ENCODE measurements at regions not wholly inside any gene's neighbourhood (a gene's known extent, or its start where the extent isn't known, plus 50 kb on each side); places are given as distances from the start of the nearest gene placed in this dataset.
A peak's percentile ranks its signal among the peaks of the same experiment; 100 is the strongest.

- Mint-ChIP-seq H3K4me3 (no peak overlapping the region), H3K27me3 (no peaks in the 10 kb centered on the region), H3K36me3 (ENCODE audit: low read depth) (peaks cover 4% of the 10 kb centered on the region), H3K4me1 (peaks cover 9% of the 10 kb centered on the region), H3K27ac (peak overlapping the region; percentile 37)
- ATAC-seq = no peak
- no peaks in the 10 kb centered on the region for H3K9me3 ChIP-seq (ENCODE audit: control insufficient read depth, low read length, poor library complexity, severe bottlenecking)
- DNase-seq = no peak
Observed at GRCh38 chr6:149200282-149200945, 117.1 kb upstream of the TAB2 start.

GRCh38 chr6:149201068-149201655, 116.3 kb upstream of the TAB2 start:
- no peak for DNase-seq
- no peak overlapping the region for H3K4me3 Mint-ChIP-seq
- peaks cover 9% of the 10 kb centered on the region for H3K4me1 Mint-ChIP-seq
- no peaks in the 10 kb centered on the region for H3K27me3 Mint-ChIP-seq
- H3K27ac Mint-ChIP-seq = peak overlapping the region; percentile 37
- no peak for ATAC-seq
- H3K9me3 ChIP-seq (ENCODE audit: control insufficient read depth, low read length, poor library complexity, severe bottlenecking) = no peaks in the 10 kb centered on the region
- peaks cover 4% of the 10 kb centered on the region for H3K36me3 Mint-ChIP-seq (ENCODE audit: low read depth)

- ATAC-seq = no peak
- no peak overlapping the region for H3K4me3 Mint-ChIP-seq
- H3K27me3 Mint-ChIP-seq = no peaks in the 10 kb centered on the region
- H3K4me1 Mint-ChIP-seq = peaks cover 9% of the 10 kb centered on the region
- peak overlapping the region; percentile 72 for H3K27ac Mint-ChIP-seq
- H3K9me3 ChIP-seq (ENCODE audit: control insufficient read depth, low read length, poor library complexity, severe bottlenecking) = no peaks in the 10 kb centered on the region
- DNase-seq = no peak
- H3K36me3 Mint-ChIP-seq (ENCODE audit: low read depth) = peaks cover 4% of the 10 kb centered on the region
Observed at GRCh38 chr6:149202100-149202499, 115.4 kb upstream of the TAB2 start.

GRCh38 chr6:149202952-149203351, 114.6 kb upstream of the TAB2 start:
- H3K27me3 Mint-ChIP-seq = no peaks in the 10 kb centered on the region
- peaks cover 4% of the 10 kb centered on the region for H3K36me3 Mint-ChIP-seq (ENCODE audit: low read depth)
- peak overlapping the region; percentile 72 for H3K27ac Mint-ChIP-seq
- H3K4me1 Mint-ChIP-seq = peaks cover 9% of the 10 kb centered on the region
- no peak for ATAC-seq
- H3K9me3 ChIP-seq (ENCODE audit: control insufficient read depth, low read length, poor library complexity, severe bottlenecking) = no peaks in the 10 kb centered on the region
- DNase-seq = no peak
- H3K4me3 Mint-ChIP-seq = no peak overlapping the region

- Mint-ChIP-seq H3K27ac (peak overlapping the region; percentile 72), H3K27me3 (no peaks in the 10 kb centered on the region), H3K36me3 (ENCODE audit: low read depth) (peaks cover 4% of the 10 kb centered on the region)
Observed at GRCh38 chr6:149203509-149203908, 114.0 kb upstream of the TAB2 start.

GRCh38 chr6:149208134-149208601, 109.3 kb upstream of the TAB2 start:
- DNase-seq (no peak), ATAC-seq (no peak)
- no peak overlapping the region for H3K27ac Mint-ChIP-seq

More at GRCh38 chr6:149203509-149203908, 114.0 kb upstream of the TAB2 start:
- ATAC-seq = no peak
- Mint-ChIP-seq H3K4me1 (peaks cover 9% of the 10 kb centered on the region), H3K4me3 (no peak overlapping the region)
- no peaks in the 10 kb centered on the region for H3K9me3 ChIP-seq (ENCODE audit: control insufficient read depth, low read length, poor library complexity, severe bottlenecking)
- DNase-seq = no peak

GRCh38 chr6:149209871-149210775, 107.4 kb upstream of the TAB2 start:
- ATAC-seq = peak; percentile 63

More at GRCh38 chr6:149208134-149208601, 109.3 kb upstream of the TAB2 start:
- no peaks in the 10 kb centered on the region for H3K9me3 ChIP-seq (ENCODE audit: control insufficient read depth, low read length, poor library complexity, severe bottlenecking)
- H3K36me3 Mint-ChIP-seq (ENCODE audit: low read depth) = no peaks in the 10 kb centered on the region
- H3K4me3 Mint-ChIP-seq = no peak overlapping the region
- no peaks in the 10 kb centered on the region for H3K27me3 Mint-ChIP-seq
- H3K4me1 Mint-ChIP-seq = peaks cover 21% of the 10 kb centered on the region

GRCh38 chr6:149211046-149211571, 106.4 kb upstream of the TAB2 start:
- DNase-seq (no peak), ATAC-seq (peak; percentile 52)
- Mint-ChIP-seq H3K27ac (no peak overlapping the region), H3K4me1 (peaks cover 22% of the 10 kb centered on the region), H3K27me3 (no peaks in the 10 kb centered on the region), H3K36me3 (ENCODE audit: low read depth) (no peaks in the 10 kb centered on the region), H3K4me3 (peak overlapping the region; percentile 69)
- no peaks in the 10 kb centered on the region for H3K9me3 ChIP-seq (ENCODE audit: control insufficient read depth, low read length, poor library complexity, severe bottlenecking)

More at GRCh38 chr6:149209871-149210775, 107.4 kb upstream of the TAB2 start:
- no peaks in the 10 kb centered on the region for H3K27me3 Mint-ChIP-seq
- peaks cover 19% of the 10 kb centered on the region for H3K4me1 Mint-ChIP-seq
- no peak overlapping the region for H3K27ac Mint-ChIP-seq
- H3K4me3 Mint-ChIP-seq = peak overlapping the region; percentile 69
- no peak for DNase-seq
- H3K9me3 ChIP-seq (ENCODE audit: control insufficient read depth, low read length, poor library complexity, severe bottlenecking) = no peaks in the 10 kb centered on the region
- no peaks in the 10 kb centered on the region for H3K36me3 Mint-ChIP-seq (ENCODE audit: low read depth)

GRCh38 chr6:149212206-149212605, 105.3 kb upstream of the TAB2 start:
- Mint-ChIP-seq H3K27ac (no peak overlapping the region), H3K4me3 (peak overlapping the region; percentile 28)
- ATAC-seq = no peak

GRCh38 chr6:149212892-149213801, 104.4 kb upstream of the TAB2 start:
- Mint-ChIP-seq H3K27ac (no peak overlapping the region), H3K4me1 (peaks cover 27% of the 10 kb centered on the region), H3K27me3 (no peaks in the 10 kb centered on the region), H3K4me3 (no peak overlapping the region), H3K36me3 (ENCODE audit: low read depth) (no peaks in the 10 kb centered on the region)
- ATAC-seq = peak; percentile 41
- H3K9me3 ChIP-seq (ENCODE audit: control insufficient read depth, low read length, poor library complexity, severe bottlenecking) = no peaks in the 10 kb centered on the region
- no peak for DNase-seq

More at GRCh38 chr6:149212206-149212605, 105.3 kb upstream of the TAB2 start:
- H3K9me3 ChIP-seq (ENCODE audit: control insufficient read depth, low read length, poor library complexity, severe bottlenecking) = no peaks in the 10 kb centered on the region
- no peaks in the 10 kb centered on the region for H3K36me3 Mint-ChIP-seq (ENCODE audit: low read depth)
- no peaks in the 10 kb centered on the region for H3K27me3 Mint-ChIP-seq
- peaks cover 26% of the 10 kb centered on the region for H3K4me1 Mint-ChIP-seq
- DNase-seq = no peak

- Mint-ChIP-seq H3K4me3 (no peak overlapping the region), H3K27me3 (no peaks in the 10 kb centered on the region), H3K27ac (no peak overlapping the region), H3K36me3 (ENCODE audit: low read depth) (no peaks in the 10 kb centered on the region), H3K4me1 (peaks cover 34% of the 10 kb centered on the region)
- H3K9me3 ChIP-seq (ENCODE audit: control insufficient read depth, low read length, poor library complexity, severe bottlenecking) = no peaks in the 10 kb centered on the region
- DNase-seq (no peak), ATAC-seq (peak; percentile 29)
Observed at GRCh38 chr6:149213829-149214228, 103.7 kb upstream of the TAB2 start.

- H3K36me3 Mint-ChIP-seq (ENCODE audit: low read depth) = no peaks in the 10 kb centered on the region
- no peaks in the 10 kb centered on the region for H3K27me3 Mint-ChIP-seq
- ATAC-seq = no peak
- peaks cover 15% of the 10 kb centered on the region for H3K4me1 Mint-ChIP-seq
- peak overlapping the region; percentile 79 for H3K27ac Mint-ChIP-seq
- DNase-seq = no peak
- H3K9me3 ChIP-seq (ENCODE audit: control insufficient read depth, low read length, poor library complexity, severe bottlenecking) = no peaks in the 10 kb centered on the region
- peak overlapping the region; percentile 7 for H3K4me3 Mint-ChIP-seq
Observed at GRCh38 chr6:149216459-149216858, 101.1 kb upstream of the TAB2 start.

Measured in T-helper 17 cell (primary cell).